ENCODE measurements at regions not wholly inside any gene's neighbourhood (a gene's known extent, or its start where the extent isn't known, plus 50 kb on each side); places are given as distances from the start of the nearest gene placed in this dataset.
"Not testable (repeated sequence)": the region's sequence is repeated elsewhere in the genome, so short reads cannot be mapped to it uniquely, and the experiment has no call there.

- DNase-seq (ENCODE audit: extremely low read depth, low read depth, low spot score), result no peak
Measured at GRCh38 chr10:78406648-78407008, 373.0 kb downstream of the RPS24 start.

GRCh38 chr10:78407009-78407711 lies 373.5 kb downstream of the RPS24 start:
- DNase-seq (ENCODE audit: extremely low read depth, low read depth, low spot score), result peak; percentile 45

- DNase-seq (ENCODE audit: extremely low read depth, low read depth, low spot score), result no peak
Measured at GRCh38 chr10:78407966-78408365, 374.3 kb downstream of the RPS24 start.

- no peak for DNase-seq (ENCODE audit: extremely low read depth, low read depth, low spot score)
Measured at GRCh38 chr10:78408671-78409472, 375.2 kb downstream of the RPS24 start.

GRCh38 chr10:78410046-78410965 lies 376.6 kb downstream of the RPS24 start:
- no peak for DNase-seq (ENCODE audit: extremely low read depth, low read depth, low spot score)

GRCh38 chr10:78411716-78412115 lies 378.1 kb downstream of the RPS24 start:
- DNase-seq (ENCODE audit: extremely low read depth, low read depth, low spot score), result no peak

- DNase-seq (ENCODE audit: extremely low read depth, low read depth, low spot score), result no peak
Measured at GRCh38 chr10:78412605-78413004, 378.9 kb downstream of the RPS24 start.

- no peak for DNase-seq (ENCODE audit: extremely low read depth, low read depth, low spot score)
Measured at GRCh38 chr10:78413076-78414055, 379.7 kb downstream of the RPS24 start.

- DNase-seq (ENCODE audit: extremely low read depth, low read depth, low spot score), result no peak
Measured at GRCh38 chr10:78414380-78414779, 380.7 kb downstream of the RPS24 start.

GRCh38 chr10:78415111-78415510 lies 381.4 kb downstream of the RPS24 start:
- no peak for DNase-seq (ENCODE audit: extremely low read depth, low read depth, low spot score)

- no peak for DNase-seq (ENCODE audit: extremely low read depth, low read depth, low spot score)
Measured at GRCh38 chr10:78416031-78417011, 382.7 kb downstream of the RPS24 start.

GRCh38 chr10:78417425-78418370 lies 384.0 kb downstream of the RPS24 start:
- DNase-seq (ENCODE audit: extremely low read depth, low read depth, low spot score), result no peak

- DNase-seq (ENCODE audit: extremely low read depth, low read depth, low spot score), result no peak
Measured at GRCh38 chr10:78419481-78420265, 386.0 kb downstream of the RPS24 start.

GRCh38 chr10:78420946-78421735 lies 387.5 kb downstream of the RPS24 start:
- DNase-seq (ENCODE audit: extremely low read depth, low read depth, low spot score), result no peak

GRCh38 chr10:78424050-78424449 lies 390.4 kb downstream of the RPS24 start:
- not testable (repeated sequence) for DNase-seq (ENCODE audit: extremely low read depth, low read depth, low spot score)

GRCh38 chr10:78424723-78425122 lies 391.1 kb downstream of the RPS24 start:
- no peak for DNase-seq (ENCODE audit: extremely low read depth, low read depth, low spot score)
